ENCODE measurements at regions not wholly inside any gene's neighbourhood (a gene's known extent, or its start where the extent isn't known, plus 50 kb on each side); places are given as distances from the start of the nearest gene placed in this dataset.

- TF ChIP-seq, protein P1, sequence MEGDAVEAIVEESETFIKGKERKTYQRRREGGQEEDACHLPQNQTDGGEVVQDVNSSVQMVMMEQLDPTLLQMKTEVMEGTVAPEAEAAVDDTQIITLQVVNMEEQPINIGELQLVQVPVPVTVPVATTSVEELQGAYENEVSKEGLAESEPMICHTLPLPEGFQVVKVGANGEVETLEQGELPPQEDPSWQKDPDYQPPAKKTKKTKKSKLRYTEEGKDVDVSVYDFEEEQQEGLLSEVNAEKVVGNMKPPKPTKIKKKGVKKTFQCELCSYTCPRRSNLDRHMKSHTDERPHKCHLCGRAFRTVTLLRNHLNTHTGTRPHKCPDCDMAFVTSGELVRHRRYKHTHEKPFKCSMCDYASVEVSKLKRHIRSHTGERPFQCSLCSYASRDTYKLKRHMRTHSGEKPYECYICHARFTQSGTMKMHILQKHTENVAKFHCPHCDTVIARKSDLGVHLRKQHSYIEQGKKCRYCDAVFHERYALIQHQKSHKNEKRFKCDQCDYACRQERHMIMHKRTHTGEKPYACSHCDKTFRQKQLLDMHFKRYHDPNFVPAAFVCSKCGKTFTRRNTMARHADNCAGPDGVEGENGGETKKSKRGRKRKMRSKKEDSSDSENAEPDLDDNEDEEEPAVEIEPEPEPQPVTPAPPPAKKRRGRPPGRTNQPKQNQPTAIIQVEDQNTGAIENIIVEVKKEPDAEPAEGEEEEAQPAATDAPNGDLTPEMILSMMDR (IDR thresholded peaks at IDR 0.05): no peak
- TF ChIP-seq POLR2A (IDR thresholded peaks at IDR 0.05) (no peak), POLR2AphosphoS5 (IDR thresholded peaks at IDR 0.05) (no peak)
Measured at GRCh38 chr1:82549841-82550240, 749.1 kb downstream of the ADGRL2 start.
